PC-3 (cell line): ENCODE measurements at regions not wholly inside any gene's neighbourhood (a gene's known extent, or its start where the extent isn't known, plus 50 kb on each side); places are given as distances from the start of the nearest gene placed in this dataset.

Experiments used
- ATAC-seq: fragments of 200-7000 bp; cut with Tn5 transposase; 2 replicates; pipeline ENCODE4 v1.9.1; 2020; ENCODE audit warnings: mild to moderate bottlenecking, moderate library complexity
- BruUV-seq: library from RNA; stranded (reverse); fragments of 400-500 nt; replicated peaks from 2 replicates; lab custom pipeline; 2021; lab: Mats Ljungman, UMichigan
- CTCF ChIA-PET: fragments of 300-600 bp; sonication (Branson Sonifier 250); formaldehyde crosslinking; loops from one replicate; lab custom pipeline; 2022; ENCODE audit warnings: antibody characterized with exemption; lab: Charles Lee
- POLR2A ChIA-PET: fragments of 300-600 bp; sonication (Branson Sonifier 250); formaldehyde crosslinking; loops from one replicate; lab custom pipeline; 2022; ENCODE audit warnings: antibody characterized with exemption; ENCODE audit not compliant: unreplicated experiment; lab: Charles Lee
- DNase-seq: peaks from one replicate; pipeline ENCODE4 v3.0.0-alpha.2; 2015
- H2AFZ ChIP-seq: fragments of 300-600 bp; sonication (generic); 2 replicates; pipeline ENCODE4 v1.6.0; 2016; ENCODE audit warnings: antibody characterized with exemption, low read length
- H3F3A ChIP-seq: fragments of 300-600 bp; sonication (generic); one replicate; pipeline ENCODE4 v1.6.0; 2017; ENCODE audit warnings: antibody characterized with exemption, low read length, control low read depth, mild to moderate bottlenecking; ENCODE audit not compliant: unreplicated experiment
- H3K27ac ChIP-seq: fragments of 300-600 bp; sonication (generic); 2 replicates; pipeline ENCODE4 v1.5.1; 2016; ENCODE audit warnings: mild to moderate bottlenecking, low read length
- H3K27me3 ChIP-seq: fragments of 300-600 bp; sonication (generic); 2 replicates; pipeline ENCODE4 v1.6.1; 2016; ENCODE audit warnings: low read length, mixed read lengths
- H3K36me3 ChIP-seq: fragments of 300-600 bp; sonication (generic); 2 replicates; pipeline ENCODE4 v1.6.1; 2016; ENCODE audit warnings: low read depth, mixed run types, low read length, mixed read lengths
- H3K4me1 ChIP-seq: fragments of 300-600 bp; sonication (generic); 2 replicates; pipeline ENCODE4 v1.5.1; 2016; ENCODE audit warnings: low read length; ENCODE audit not compliant: insufficient read depth
- H3K4me2 ChIP-seq: fragments of 300-600 bp; sonication (generic); 2 replicates; pipeline ENCODE4 v1.6.0; 2016; ENCODE audit warnings: low read length
- H3K4me3 ChIP-seq: fragments of 300-600 bp; sonication (generic); 2 replicates; pipeline ENCODE4 v1.5.1; 2016; ENCODE audit warnings: mild to moderate bottlenecking, low read length, mixed read lengths
- H3K79me2 ChIP-seq: fragments of 300-600 bp; sonication (generic); 2 replicates; pipeline ENCODE4 v1.6.1; 2017; ENCODE audit warnings: low read length, mixed read lengths
- H3K9ac ChIP-seq: fragments of 300-600 bp; sonication (generic); 2 replicates; pipeline ENCODE4 v1.6.0; 2016; ENCODE audit warnings: mild to moderate bottlenecking, low read length
- H3K9me2 ChIP-seq: fragments of 300-600 bp; sonication (generic); replicated peaks from 2 replicates; pipeline ENCODE4 v1.6.1; 2016; ENCODE audit warnings: mixed run types, low read length, mixed read lengths
- H3K9me3 ChIP-seq: fragments of 300-600 bp; sonication (generic); 2 replicates; pipeline ENCODE4 v1.6.1; 2016; ENCODE audit warnings: low read length, mixed read lengths
- H4K20me1 ChIP-seq: fragments of 300-600 bp; sonication (generic); 2 replicates; pipeline ENCODE4 v1.6.1; 2016; ENCODE audit warnings: low read length, mixed read lengths
- CTCF ChIP-seq: fragments of 300-600 bp; sonication (generic); conservative IDR thresholded peaks from 2 replicates; pipeline ENCODE4 v1.5.1; 2017; ENCODE audit warnings: antibody characterized with exemption, low read depth, mild to moderate bottlenecking, low read length
- EZH2 ChIP-seq: fragments of 300-600 bp; sonication (generic); IDR thresholded peaks from one replicate; pipeline ENCODE4 v1.6.1; 2017; ENCODE audit warnings: antibody characterized with exemption, mild to moderate bottlenecking, low read length; ENCODE audit not compliant: unreplicated experiment
- EZH2phosphoT487 ChIP-seq: fragments of 300-600 bp; sonication (generic); IDR thresholded peaks from 2 replicates; pipeline ENCODE4 v1.6.1; 2018; ENCODE audit warnings: mild to moderate bottlenecking, antibody characterized with exemption, low read length, borderline replicate concordance
- intact Hi-C: fragments of 100-400 bp; cut with micrococcal nuclease; formaldehyde crosslinking; loops from 2 replicates; pipeline ENCODE4 v1.9.0; 2023

- Histone ChIP-seq H3K9me3 (no peaks in the 10 kb centered on the region), H3K4me2 (no peak overlapping the region), H2AFZ (no peak overlapping the region), H3K4me3 (no peak overlapping the region), H4K20me1 (no peaks in the 10 kb centered on the region), H3F3A (no peaks in the 10 kb centered on the region), H3K9ac (no peak overlapping the region), H3K27ac (no peak overlapping the region), H3K36me3 (no peaks in the 10 kb centered on the region), H3K4me1 (no peaks in the 10 kb centered on the region), H3K9me2 (no peaks in the 10 kb centered on the region), H3K79me2 (no peaks in the 10 kb centered on the region), H3K27me3 (no peaks in the 10 kb centered on the region)
- DNase-seq, result no peak
- intact Hi-C loops, result no loop called here
- BruUV-seq, result no TSS peak
- ChIA-PET CTCF (no interaction called here), POLR2A (no interaction called here)
- TF ChIP-seq CTCF (no peak), EZH2phosphoT487 (no peak), EZH2 (no peak)
- no peak for ATAC-seq
Observed at GRCh38 chr2:138435701-138436100, 65.9 kb upstream of the SPOPL start.

- Histone ChIP-seq H2AFZ (no peak overlapping the region), H3K4me2 (no peak overlapping the region), H3K4me3 (no peak overlapping the region), H3K9me2 (no peaks in the 10 kb centered on the region), H3K4me1 (no peaks in the 10 kb centered on the region), H3K9me3 (no peaks in the 10 kb centered on the region), H3K9ac (no peak overlapping the region), H3K27me3 (no peaks in the 10 kb centered on the region), H4K20me1 (no peaks in the 10 kb centered on the region), H3K79me2 (no peaks in the 10 kb centered on the region), H3F3A (no peaks in the 10 kb centered on the region), H3K36me3 (no peaks in the 10 kb centered on the region), H3K27ac (no peak overlapping the region)
- ChIA-PET CTCF (no interaction called here), POLR2A (no interaction called here)
- no peak for TF ChIP-seq CTCF
- no peak for TF ChIP-seq EZH2
- TF ChIP-seq EZH2phosphoT487, result no peak
- ATAC-seq (no peak), DNase-seq (no peak)
- no TSS peak for BruUV-seq
- intact Hi-C loops, result no loop called here
Observed at GRCh38 chr2:138439733-138440132, 61.8 kb upstream of the SPOPL start.

GRCh38 chr2:138440759-138441158, 60.8 kb upstream of the SPOPL start:
- Histone ChIP-seq H3K27me3 (no peaks in the 10 kb centered on the region), H3K36me3 (no peaks in the 10 kb centered on the region), H3K9ac (no peak overlapping the region), H3K4me2 (no peak overlapping the region), H3K9me3 (no peaks in the 10 kb centered on the region), H3K4me1 (no peaks in the 10 kb centered on the region), H2AFZ (no peak overlapping the region), H3F3A (no peaks in the 10 kb centered on the region), H3K9me2 (no peaks in the 10 kb centered on the region), H3K79me2 (no peaks in the 10 kb centered on the region), H4K20me1 (no peaks in the 10 kb centered on the region), H3K4me3 (no peak overlapping the region), H3K27ac (no peak overlapping the region)
- intact Hi-C loops, result no loop called here
- ChIA-PET POLR2A (no interaction called here), CTCF (no interaction called here)
- no peak for TF ChIP-seq EZH2
- TF ChIP-seq EZH2phosphoT487, result no peak
- TF ChIP-seq CTCF, result no peak
- no TSS peak for BruUV-seq
- DNase-seq, result no peak
- ATAC-seq, result no peak
